ENCODE measurements at regions not wholly inside any gene's neighbourhood (a gene's known extent, or its start where the extent isn't known, plus 50 kb on each side); places are given as distances from the start of the nearest gene placed in this dataset.
"Not testable (repeated sequence)": the region's sequence is repeated elsewhere in the genome, so short reads cannot be mapped to it uniquely, and the experiment has no call there.

DNA sequence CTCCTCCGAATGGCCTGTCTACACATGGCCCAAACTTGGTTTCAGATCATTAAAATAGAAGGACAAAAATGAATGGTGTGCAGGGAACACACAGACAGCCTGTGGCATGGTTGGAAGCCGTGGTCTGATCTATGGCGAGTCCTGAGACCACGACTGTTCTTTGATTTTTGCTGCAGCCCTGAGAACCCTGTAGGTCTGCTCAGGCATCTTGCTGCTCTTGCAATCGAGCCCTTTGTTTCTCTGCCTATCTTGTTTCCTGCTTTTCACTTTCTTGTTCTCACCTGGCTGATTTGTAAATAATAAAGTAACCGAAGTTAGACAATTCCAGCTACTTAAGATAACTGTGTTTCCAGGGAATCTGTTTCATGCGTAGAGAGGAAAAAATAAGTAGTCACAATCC is 54.1 kb upstream of the NBPF9 start:
- DNase-seq (ENCODE audit: low read depth); H3K4me3 ChIP-seq (ENCODE audit: low read length): not testable (repeated sequence)

DNA sequence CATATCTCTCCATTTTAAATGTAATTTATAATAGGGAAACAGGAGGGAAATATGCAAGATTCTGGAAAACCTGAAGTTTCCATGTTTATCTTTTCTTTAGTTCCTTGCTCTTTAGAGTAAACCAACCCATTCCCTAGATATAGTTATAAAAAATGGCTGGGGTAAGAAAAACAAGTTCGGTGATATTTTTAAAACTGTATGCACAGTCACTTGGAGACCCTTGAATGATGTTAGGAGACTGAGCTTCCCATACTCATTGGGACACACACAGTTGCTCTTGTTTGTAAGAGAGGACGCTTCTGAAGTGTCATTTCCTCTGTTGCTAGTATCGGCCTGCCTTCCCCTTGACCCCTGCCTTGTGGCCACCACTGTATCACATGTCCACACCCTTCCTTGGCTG is 55.0 kb upstream of the NBPF9 start:
- DNase-seq (ENCODE audit: low read depth); H3K4me3 ChIP-seq (ENCODE audit: low read length): not testable (repeated sequence)

DNA sequence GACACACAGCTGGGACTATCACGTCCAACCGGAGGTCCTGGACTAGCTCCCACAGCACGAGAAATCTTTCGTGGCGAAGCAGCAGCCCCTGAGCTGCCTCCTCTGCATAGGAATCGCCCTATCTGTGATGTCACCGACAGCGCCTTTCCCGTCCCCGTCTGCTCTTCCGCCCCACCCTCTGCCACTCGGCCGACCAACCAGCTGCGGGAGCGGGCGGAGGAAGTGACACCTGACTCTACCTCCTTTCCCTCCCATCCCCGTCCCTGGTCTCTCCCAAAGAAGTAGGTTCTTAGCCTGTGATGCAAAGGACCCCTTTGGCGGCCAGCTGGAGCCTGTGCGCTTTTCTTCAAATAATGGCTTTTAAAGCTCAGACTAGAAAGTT is 59.7 kb upstream of the NBPF9 start:
- not testable (repeated sequence) for DNase-seq (ENCODE audit: low read depth); H3K4me3 ChIP-seq (ENCODE audit: low read length)

DNA sequence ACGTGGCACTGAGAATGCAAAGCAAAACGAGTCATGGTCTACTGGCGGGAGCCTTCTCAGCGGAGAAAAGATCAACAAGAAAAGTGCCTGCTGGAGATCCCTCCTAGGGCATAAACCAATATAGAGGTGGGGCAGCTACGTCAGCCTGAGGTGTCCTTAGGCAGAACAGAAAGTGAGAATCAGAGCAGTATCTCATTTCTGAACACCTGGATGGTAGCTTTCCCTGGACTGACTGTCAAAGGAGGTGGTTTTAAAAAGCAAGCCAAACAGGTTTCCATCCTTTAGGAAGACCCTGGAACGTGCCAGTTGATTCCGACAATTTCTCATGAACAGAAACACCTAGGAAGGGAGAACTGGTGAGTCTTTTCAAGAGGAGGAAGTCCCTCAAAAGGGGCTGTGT is 71.4 kb upstream of the NBPF9 start:
- DNase-seq (ENCODE audit: low read depth); H3K4me3 ChIP-seq (ENCODE audit: low read length): not testable (repeated sequence)

DNA sequence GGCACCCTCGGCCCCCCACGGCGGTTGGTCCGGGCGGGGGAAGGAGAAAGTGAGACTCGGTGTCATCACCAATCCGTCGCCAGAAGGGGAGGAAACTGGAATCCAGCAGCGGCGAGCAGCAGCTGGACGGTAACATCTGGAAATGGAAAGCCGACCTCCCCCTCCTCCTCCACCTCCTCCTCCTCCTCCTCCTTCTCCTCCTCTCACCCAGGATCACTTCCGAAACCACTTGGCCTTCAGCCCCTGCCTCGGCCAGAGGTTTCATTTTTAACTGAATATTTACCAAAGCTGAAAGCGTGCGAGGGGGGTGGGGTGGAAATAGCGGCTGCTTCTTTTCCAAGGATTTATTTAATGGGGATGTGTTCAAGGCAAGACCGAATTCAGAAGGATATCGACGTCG is 72.5 kb upstream of the NBPF9 start:
- not testable (repeated sequence) for DNase-seq (ENCODE audit: low read depth)
- peak overlapping the region; percentile 52 for H3K4me3 ChIP-seq (ENCODE audit: low read length)

DNA sequence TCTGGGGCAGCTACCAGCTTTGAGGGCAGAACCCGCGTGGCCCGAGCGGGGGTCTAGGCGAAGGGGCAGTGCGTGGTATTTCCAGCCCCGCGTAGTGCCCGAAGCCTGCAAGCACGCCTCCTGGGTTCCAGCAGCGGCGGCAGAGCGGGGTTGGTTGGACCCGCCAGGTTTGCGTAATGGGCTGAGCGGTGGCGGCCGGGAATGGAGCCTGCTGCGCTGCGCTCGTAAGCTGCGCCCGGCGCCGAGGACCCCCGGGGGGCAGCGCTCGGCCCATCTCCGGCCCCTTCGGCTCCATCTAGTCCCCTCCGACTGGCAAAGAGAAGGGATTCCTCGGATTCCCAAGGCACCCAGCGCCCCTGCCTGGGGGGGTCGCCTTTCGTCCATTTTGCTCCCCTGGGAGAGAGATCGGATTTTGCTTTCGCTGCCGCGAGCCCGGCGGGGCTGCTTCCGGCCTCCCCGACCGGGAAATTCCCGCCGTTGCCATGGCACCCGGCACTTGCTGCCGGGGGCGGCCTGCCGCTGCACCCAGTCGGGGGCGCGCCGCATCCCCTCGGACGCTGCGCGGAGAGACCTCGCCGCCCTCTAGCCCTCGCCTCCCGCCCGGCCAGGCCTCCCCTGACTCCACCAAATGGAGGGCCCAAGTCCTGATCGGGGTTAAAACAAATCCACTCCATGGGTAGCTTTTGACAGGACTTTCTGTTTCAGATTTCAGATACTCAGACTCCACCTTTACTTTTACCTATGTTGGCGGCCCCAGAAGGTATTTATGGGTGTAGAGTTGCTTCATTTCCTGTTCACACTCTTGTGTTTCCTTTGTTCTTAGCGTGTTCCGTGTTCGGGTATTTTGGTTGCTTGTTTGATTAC is 73.3 kb upstream of the NBPF9 start:
- H3K4me3 ChIP-seq (ENCODE audit: low read length), result peak overlapping the region; percentile 60
- peak; percentile 24 for DNase-seq (ENCODE audit: low read depth)

DNA sequence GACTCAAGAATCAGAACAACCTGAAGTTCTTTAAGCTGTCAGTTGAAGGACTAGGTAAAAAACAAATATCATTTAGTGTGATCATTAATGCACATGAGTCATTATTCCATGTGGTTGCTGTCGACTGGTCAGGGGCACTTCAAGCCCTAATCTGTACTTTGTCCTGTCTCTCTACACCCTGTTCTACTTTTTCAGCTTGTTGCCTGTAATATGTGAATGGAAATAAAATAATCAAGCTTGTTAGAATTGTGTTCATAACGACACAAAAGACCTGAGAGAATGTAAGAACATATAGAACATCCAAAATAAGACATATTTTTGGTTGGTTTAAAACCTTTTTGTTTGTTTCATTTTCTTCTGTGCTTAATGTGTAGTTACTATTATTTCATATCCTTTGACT is 87.4 kb upstream of the NBPF9 start:
- not testable (repeated sequence) for H3K4me3 ChIP-seq (ENCODE audit: low read length); DNase-seq (ENCODE audit: low read depth)

DNA sequence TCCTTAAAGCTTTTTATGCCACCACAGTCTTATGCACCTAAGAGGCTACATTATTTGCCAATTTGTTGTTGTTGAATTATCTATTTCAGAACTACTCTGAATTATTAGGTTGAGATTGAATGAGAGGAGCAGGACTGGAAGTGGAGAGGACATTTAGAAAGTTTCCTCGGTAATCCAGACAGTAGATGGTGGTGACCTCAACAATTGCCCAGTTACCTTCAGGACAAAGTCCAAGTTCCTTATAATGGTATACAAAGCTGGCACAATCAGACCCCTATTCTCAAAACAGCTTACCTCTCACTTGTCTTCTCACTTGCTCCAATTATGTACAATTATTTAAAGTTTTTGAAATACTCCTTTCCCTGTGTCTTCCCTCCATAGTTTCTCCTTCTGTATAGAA is 93.3 kb upstream of the NBPF9 start:
- DNase-seq (ENCODE audit: low read depth); H3K4me3 ChIP-seq (ENCODE audit: low read length): not testable (repeated sequence)

DNA sequence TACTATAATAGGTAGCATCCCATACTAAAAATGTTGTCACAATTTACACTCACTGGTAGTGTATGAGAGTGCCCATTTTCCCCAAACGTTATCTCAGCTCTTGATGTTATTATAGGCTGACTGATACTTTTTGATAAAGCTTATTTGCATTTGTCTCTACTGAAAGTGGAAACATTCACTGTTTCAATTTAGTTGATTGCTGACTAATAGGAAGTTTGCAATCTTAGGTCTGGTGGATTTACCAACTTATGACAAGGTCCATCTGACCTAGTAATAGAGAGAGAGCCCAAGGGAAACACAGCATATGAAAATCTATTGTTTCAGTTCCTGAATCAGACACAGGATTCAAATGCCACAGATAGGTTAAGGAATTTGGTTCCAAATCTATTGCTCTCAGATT is 97.2 kb upstream of the NBPF9 start:
- not testable (repeated sequence) for H3K4me3 ChIP-seq (ENCODE audit: low read length)
- DNase-seq (ENCODE audit: low read depth), result peak; percentile 77

DNA sequence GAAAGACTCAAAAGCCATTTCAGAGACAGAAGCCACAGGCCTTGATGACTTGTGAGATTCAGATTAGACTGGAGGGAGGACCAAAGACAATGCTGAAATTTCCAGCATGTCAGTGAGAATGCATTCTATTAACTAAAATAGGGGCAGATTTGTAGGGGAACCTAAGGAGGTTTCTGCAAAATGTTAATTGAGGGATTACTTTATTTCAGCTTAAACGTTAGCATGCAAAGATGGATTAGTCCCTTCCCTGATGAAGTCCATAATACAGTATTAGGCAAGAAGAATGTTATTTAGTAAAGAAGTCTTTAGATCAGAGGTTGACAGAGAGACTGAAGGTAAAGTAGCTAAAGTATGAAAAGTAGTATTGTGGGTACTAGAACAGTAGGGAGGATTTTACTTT is 98.9 kb upstream of the NBPF9 start:
- not testable (repeated sequence) for DNase-seq (ENCODE audit: low read depth); H3K4me3 ChIP-seq (ENCODE audit: low read length)

DNA sequence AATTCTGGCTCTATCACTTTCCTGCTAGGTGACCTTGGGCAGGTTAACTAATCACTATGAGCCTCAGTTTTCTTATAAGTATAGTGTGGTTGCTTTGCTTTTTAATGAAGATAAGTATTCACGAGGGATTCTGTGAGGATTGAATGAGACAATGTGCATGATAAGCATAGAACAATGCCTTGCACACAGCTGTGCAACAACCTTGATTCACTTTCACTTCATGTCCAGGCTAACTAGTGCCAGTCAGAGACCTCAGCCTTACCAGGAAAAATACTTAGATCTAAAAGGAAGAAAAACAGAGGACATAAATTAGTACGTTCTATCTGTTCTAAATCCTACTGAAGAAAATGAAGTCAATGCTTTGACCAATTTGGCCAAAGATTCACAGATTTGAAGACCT is 101.0 kb upstream of the NBPF9 start:
- DNase-seq (ENCODE audit: low read depth); H3K4me3 ChIP-seq (ENCODE audit: low read length): not testable (repeated sequence)

DNA sequence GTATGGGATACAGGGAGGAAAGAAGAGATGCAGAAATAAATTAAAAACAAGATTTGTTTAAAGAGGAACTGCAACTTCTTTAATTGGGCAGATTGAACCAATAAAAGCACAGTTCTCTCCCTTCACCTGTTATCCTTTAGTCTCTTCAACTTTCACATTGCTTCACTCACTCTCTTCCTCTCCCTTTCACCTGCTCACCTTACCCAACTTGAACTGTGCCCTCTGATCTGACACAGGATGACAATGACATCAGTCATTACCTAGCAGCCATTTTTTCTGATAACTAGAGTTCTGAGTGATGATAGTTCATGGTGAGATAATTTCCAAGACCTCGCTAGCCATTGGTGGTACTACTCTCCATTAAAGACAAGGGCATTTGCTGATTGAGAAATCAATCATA is 105.5 kb upstream of the NBPF9 start:
- not testable (repeated sequence) for H3K4me3 ChIP-seq (ENCODE audit: low read length); DNase-seq (ENCODE audit: low read depth)

DNA sequence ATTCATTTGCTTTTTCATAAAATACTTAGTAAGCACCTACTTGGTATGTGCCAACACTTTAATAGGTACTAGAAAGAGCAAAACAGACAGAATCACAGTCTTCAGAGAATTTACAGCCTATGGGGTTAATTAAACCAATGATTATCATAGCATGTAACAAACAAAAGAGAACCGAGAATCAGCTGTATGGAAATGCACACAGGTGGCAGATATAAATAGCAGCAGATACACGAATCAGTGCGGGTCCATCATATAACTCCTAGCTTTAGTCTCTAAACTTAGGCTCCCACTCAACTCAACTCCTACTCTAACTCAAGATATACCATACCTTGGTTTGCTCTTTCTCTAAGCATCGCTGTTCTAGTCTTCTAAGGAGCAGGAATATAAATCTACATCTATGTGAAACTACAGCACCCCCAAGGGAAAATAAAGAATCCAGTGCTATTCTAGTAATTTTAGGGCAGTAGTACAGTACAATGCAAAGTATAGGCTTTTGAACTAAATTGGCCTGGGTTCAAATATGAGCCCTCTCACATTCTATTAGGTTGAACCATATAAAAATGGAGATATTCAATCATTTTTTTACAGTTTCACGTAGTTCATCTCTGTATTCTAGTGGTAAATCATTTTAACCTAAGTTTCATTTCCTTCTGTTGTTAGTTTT is 108.5 kb upstream of the NBPF9 start:
- not testable (repeated sequence) for DNase-seq (ENCODE audit: low read depth); H3K4me3 ChIP-seq (ENCODE audit: low read length)

DNA sequence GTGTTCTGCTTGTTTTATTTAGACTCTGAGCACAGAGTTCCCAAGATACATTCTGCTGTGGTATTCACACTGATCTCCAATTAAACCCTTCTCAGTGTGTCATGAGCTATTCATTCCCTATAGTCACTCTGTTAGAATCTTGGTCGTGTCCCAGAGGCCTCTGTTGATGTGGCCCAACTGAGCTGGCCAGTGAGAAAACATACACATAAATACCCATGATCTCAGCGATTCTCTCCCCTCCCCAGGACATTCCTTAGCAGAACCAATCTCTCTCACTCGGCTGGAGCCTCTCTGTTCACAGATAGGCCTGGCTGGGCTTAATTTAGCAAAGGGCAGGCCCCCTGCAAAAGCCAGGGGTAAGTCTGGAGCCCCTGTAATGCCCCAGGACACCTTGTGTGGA is 109.6 kb upstream of the NBPF9 start:
- not testable (repeated sequence) for H3K4me3 ChIP-seq (ENCODE audit: low read length); DNase-seq (ENCODE audit: low read depth)

DNA sequence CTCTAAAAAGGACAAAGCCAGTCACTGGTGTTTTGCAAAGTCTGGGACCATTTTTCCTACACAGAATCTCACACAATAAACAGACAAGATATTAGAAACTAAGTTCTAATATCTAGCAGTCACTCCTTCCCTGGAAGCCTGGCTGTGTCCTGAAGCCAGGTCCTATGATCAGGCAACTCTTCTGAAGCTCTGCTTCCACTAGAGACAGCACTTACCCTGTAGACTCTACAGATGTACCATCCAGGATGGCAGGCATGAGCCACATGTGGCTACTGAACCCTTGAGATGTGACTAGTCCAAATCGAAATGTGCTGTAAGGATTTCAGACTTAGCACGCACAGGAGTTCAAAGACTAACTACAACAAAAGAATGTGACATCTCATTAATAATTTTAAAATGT is 110.3 kb upstream of the NBPF9 start:
- DNase-seq (ENCODE audit: low read depth); H3K4me3 ChIP-seq (ENCODE audit: low read length): not testable (repeated sequence)

DNA sequence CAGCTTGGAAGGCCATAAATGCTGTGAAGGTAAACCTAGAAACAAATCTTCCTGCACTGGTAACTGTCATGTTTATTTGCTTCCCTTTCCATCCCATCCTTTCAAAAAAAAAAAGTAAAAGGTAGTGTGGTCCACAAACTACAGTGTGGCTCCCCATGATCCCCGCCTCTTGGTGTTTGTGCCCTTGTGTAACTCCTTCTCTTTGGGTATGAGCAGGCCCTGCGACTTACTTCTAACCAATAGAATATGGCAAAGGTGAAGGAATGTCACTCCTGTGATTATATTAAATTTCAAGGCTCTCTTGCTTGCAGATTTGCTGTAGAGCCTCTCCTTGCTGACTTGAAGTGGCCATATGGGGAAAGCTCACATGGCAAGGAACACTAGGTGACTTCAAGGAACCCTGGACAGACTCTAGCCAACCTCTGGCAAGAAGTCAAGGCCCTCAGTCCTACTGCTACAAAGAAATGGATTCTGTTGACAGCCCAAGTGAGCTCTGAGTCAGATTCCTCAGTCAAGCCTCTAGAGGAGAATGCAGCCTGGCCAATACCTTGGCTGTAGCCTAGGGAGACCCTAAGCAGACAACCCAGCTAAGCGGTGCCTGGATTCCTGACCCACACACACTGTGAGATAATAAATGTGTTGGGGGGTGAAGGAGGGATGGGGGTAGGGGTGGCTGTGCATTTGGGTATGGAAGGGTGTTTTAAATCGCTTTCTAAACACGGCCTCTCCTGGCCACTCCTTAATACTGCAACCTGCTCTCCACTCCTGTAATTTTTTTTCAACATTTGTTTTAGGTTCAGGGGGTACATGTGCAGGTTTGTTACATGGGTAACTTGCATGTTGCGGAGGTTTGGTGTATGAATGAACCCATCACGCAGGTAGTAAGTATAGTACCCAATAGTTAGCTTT is 115.0 kb upstream of the NBPF9 start:
- not testable (repeated sequence) for DNase-seq (ENCODE audit: low read depth); H3K4me3 ChIP-seq (ENCODE audit: low read length)

DNA sequence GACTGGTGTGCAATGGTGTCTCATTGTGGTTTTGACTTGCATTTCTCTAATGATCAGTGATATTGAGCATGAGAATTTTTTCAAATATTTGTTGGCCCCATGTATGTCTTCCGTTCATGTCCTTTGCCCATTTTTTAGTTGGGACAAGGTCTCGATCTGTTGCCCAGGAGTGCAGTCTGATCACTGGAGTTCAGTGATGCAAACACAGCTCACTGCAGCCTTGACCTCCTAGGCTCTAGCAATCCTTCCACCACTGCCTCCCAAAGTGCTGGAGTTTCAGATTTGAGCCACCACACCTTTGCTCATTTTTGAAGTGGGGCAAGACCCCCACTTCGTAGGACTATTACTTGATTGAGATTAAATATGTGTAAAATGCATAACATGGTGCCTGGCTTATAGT is 116.2 kb upstream of the NBPF9 start:
- H3K4me3 ChIP-seq (ENCODE audit: low read length); DNase-seq (ENCODE audit: low read depth): not testable (repeated sequence)

DNA sequence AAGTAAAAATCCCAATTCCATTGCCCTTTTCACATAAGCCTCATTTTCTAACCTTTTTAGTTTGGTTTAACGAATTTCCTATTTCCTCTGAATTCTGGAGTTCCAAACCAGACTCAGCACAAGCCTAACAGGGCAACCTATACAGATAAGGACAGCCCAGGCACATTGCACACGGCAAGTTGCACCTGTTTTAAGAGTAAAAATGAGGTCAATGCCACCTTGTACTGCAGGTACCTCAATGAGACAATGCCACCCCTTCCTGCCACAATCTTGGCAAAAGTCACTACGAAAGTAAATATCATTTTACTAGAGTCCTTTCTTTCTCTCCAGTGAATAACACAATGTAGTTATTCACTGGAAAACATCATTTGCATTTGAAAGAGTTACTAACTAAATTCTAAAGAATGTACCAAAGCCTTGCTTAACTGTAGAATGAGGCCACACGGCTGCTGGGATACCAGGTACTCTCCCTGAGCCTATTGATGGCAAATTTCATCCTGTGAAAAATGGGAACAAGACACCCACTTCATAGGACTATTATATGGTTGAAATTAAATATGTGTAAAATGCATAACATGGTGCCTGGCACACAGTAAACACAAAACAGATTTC is 117.2 kb upstream of the NBPF9 start:
- not testable (repeated sequence) for H3K4me3 ChIP-seq (ENCODE audit: low read length); DNase-seq (ENCODE audit: low read depth)

DNA sequence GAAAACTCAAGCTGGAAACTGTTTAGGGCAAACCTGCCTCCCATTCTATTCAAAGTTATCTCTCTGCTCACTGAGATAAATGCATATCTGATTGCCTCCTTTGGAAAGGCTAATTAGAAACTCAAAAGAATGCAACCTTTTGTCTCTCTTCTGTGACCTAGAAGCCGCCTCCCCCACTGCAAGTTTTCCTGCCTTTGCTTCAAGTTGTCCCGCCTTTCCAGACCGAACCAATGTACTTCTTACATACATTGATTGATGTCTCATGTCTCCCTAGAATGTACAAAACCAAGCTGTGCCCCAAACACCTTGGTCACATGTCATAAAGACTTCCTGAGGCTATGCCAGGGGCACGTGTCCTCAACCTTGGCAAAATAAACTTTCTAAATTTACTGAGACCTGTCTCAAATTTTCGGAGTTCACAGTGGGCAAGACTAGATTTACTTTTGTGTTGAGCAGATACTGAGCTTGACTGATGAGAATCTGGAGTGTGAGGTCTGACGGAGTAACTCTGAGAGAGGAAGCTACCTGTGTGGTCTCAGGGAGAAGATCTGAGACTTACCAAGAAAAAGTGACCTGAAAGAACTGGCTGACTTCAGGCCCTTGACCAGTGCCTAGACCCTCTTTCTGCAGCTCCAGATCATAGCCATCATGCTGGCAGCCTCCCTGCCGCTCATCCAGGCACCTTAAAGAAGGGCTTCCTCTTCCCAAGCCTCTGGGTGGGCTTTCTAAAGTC is 124.7 kb upstream of the NBPF9 start:
- not testable (repeated sequence) for DNase-seq (ENCODE audit: low read depth); H3K4me3 ChIP-seq (ENCODE audit: low read length)
